ENCODE measurements at regions not wholly inside any gene's neighbourhood (a gene's known extent, or its start where the extent isn't known, plus 50 kb on each side); places are given as distances from the start of the nearest gene placed in this dataset.

- TF ChIP-seq EZH2 (IDR thresholded peaks at IDR 0.05; ENCODE audit: borderline replicate concordance, low read depth, low read length, severe bottlenecking) (no peak), JUN (IDR thresholded peaks at IDR 0.05; ENCODE audit: borderline replicate concordance, insufficient read depth, insufficient read length, low read depth) (no peak), CTCF (IDR thresholded peaks at IDR 0.05; ENCODE audit: extremely low read depth in 1 of 2, insufficient read depth in 1 of 2, low read depth in 1 of 2, low read length in 2 of 2) (no peak), POLR2A (IDR thresholded peaks at IDR 0.05; ENCODE audit: low read depth, low read length) (no peak), POLR2AphosphoS5 (IDR thresholded peaks at IDR 0.05; ENCODE audit: insufficient read depth, low read depth, low read length) (no peak), MAX (IDR thresholded peaks at IDR 0.05; ENCODE audit: insufficient read depth, insufficient read length) (no peak), GATA2 (IDR thresholded peaks at IDR 0.05; ENCODE audit: insufficient read depth, insufficient read length, low read depth, low read length) (no peak), FOS (IDR thresholded peaks at IDR 0.05; ENCODE audit: borderline replicate concordance, insufficient read depth, low read length) (no peak)
Observed at GRCh38 chr5:90092734-90093133, 316.8 kb downstream of the CETN3 start.

Data from endothelial cell of umbilical vein (primary cell).